ENCODE measurements at regions not wholly inside any gene's neighbourhood (a gene's known extent, or its start where the extent isn't known, plus 50 kb on each side); places are given as distances from the start of the nearest gene placed in this dataset.

DNA sequence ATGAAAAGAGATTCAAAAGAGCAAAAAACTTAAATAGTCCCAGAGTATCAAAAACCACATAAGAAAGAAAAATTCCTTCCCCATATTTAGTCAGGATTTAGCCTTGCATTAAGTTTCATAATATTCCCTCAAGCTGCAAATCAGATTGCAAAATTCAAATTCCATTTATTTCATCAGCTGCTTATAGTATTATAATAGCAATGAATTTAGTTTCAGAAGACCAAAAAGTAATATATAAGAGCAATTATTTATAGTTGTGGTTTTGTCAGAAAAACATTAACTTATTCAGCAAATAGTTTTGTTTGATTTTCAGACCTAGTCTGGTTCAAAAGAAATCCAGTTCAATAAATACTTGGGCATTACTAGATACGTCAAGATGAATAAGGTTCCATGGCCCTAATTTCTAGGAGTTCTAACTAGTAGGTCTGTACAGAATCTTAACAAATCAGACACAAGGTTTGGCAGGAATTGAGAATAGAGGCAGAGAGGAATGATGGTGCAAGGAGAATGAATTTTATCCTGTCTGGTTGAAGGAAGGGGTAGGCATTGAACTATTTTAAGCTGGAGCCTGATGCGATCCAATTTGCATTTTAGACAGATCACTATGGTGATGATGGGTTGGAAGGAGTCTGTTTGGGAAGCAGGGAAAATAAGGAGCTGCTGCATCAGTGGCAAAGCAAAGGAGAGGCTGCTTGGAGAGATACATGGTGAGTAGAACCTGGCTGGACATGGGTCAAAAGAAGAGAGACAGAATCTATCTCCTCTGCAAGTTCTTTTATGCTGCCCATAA lies 163.9 kb upstream of the STXBP5 start:
- H3K4me3 Mint-ChIP-seq, result no peak overlapping the region
- peaks cover 6 to 9% of the 10 kb centered on the region in 2 donors for H3K9me3 Mint-ChIP-seq
- DNase-seq (no peak), ATAC-seq (replicated peaks) (no peak)
- H3K27ac Mint-ChIP-seq, result no peak overlapping the region
- peaks cover 0 to 4% of the 10 kb centered on the region in 2 donors for H3K27me3 Mint-ChIP-seq
- no peaks in the 10 kb centered on the region for H3K36me3 Mint-ChIP-seq (ENCODE audit: insufficient read depth)
- H3K4me1 Mint-ChIP-seq (ENCODE audit: low read depth in 2 of 2), result no peaks in the 10 kb centered on the region

DNA sequence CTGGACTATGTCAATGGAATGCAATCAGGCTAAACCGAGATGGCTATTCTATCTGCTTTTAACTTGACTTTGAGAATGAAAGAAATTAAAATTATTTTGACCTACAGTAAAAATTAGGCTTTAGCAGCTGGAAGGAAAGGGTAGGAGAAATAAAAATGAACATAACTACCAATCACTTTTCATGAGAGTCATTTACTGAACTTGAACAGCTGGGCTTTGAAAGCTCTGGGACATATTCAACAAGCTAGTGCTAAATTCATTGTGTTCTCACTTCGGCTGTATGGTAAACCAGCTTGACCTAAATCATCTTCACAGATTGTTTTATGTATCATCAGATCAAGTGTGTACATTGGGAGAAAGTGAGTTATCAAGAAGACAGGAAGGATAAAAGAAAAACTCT lies 161.5 kb upstream of the STXBP5 start:
- H3K36me3 Mint-ChIP-seq (ENCODE audit: insufficient read depth), result no peaks in the 10 kb centered on the region
- ATAC-seq (replicated peaks) (no peak), DNase-seq (no peak)
- H3K27me3 Mint-ChIP-seq, result peaks cover 0 to 4% of the 10 kb centered on the region in 2 donors
- H3K27ac Mint-ChIP-seq, result no peak overlapping the region
- peaks cover 6 to 9% of the 10 kb centered on the region in 2 donors for H3K9me3 Mint-ChIP-seq
- H3K4me3 Mint-ChIP-seq, result no peak overlapping the region
- no peaks in the 10 kb centered on the region for H3K4me1 Mint-ChIP-seq (ENCODE audit: low read depth in 2 of 2)

DNA sequence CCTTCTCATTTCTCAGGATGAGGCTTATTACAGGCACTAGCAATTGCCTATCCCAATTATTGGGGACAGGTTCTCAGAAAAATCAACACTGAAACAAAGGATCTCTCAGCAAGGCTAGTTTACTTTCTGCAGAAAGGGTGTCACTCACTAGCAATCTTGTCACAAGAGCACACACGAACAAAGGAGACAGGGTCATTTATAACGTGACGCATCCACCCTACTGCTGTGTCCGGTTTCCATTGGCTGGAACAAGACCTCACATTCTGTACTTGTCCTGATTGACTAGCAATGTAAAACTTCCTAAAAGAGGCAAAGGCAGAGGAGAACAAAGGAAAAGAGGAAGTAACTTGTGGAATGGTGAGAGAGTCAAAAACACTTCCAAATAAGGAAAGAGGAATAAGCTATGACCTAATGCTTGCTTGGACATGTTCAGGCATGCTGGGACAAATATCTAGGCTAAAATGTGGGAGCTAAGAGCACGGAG lies 160.2 kb upstream of the STXBP5 start:
- H3K4me1 Mint-ChIP-seq (ENCODE audit: low read depth in 2 of 2), result no peaks in the 10 kb centered on the region
- ATAC-seq (replicated peaks) (no peak), DNase-seq (no peak)
- H3K9me3 Mint-ChIP-seq, result peaks cover 6 to 9% of the 10 kb centered on the region in 2 donors
- H3K27me3 Mint-ChIP-seq, result peaks cover 0 to 7% of the 10 kb centered on the region in 2 donors
- no peaks in the 10 kb centered on the region for H3K36me3 Mint-ChIP-seq (ENCODE audit: insufficient read depth)
- no peak overlapping the region for H3K27ac Mint-ChIP-seq
- H3K4me3 Mint-ChIP-seq, result no peak overlapping the region

DNA sequence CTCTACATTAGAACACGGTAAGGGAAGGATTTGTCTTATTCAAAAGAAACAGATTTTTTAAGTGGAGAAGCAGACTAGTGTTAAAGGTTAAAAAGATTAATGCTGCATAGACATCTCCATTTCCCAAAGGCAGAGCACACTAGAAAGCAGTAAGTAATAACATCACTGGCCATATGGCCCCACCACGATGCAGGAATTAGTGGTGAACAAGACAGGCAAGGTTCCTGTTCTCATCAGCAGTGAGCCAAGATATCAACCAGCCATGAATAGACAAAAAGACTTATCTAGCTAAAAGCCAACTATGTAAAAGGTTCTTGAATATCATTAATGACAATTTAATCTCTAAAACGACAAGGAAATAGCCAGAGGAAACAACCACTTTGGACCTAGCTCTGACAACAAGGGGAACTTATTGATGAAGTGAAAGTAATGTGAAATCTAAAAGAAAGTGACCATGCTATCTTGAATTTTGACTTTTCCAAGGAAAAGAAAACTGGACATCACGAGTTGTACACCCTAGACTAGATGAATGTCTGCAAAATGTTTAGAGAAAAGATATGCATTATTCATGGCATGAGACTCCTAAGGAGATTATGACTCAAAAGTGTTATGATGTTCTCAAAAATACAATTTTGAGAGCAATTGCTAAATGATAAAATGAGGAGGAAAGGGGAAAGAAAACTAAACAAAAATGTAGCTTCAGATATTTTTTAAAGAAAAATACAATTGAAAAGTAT lies 157.9 kb upstream of the STXBP5 start:
- H3K27ac Mint-ChIP-seq, result no peak overlapping the region
- peaks cover 0 to 14% of the 10 kb centered on the region in 2 donors for H3K27me3 Mint-ChIP-seq
- H3K4me1 Mint-ChIP-seq (ENCODE audit: low read depth in 2 of 2), result no peaks in the 10 kb centered on the region
- no peak for ATAC-seq (replicated peaks)
- DNase-seq, result no peak
- no peak overlapping the region for H3K4me3 Mint-ChIP-seq
- peaks cover 6 to 9% of the 10 kb centered on the region in 2 donors for H3K9me3 Mint-ChIP-seq
- no peaks in the 10 kb centered on the region for H3K36me3 Mint-ChIP-seq (ENCODE audit: insufficient read depth)

DNA sequence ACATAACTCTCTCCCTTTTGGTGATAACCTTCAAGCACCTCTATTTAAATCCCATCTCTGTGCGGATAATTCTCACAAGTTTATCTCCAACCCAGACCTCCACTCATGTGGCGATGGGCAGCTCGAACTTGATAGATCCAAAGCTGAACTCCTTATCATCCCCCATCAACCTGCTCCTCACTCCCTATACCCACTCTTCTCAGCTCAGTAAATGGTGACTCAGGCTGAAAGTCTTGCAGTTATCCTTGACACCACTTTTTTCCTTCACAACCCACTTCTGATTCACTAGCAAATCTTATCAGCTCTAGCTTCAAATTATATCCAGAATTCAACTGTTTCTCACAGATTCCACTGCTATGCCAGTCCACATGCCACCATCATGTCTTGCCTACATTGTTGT lies 155.3 kb upstream of the STXBP5 start:
- Mint-ChIP-seq H3K36me3 (ENCODE audit: insufficient read depth) (no peaks in the 10 kb centered on the region), H3K9me3 (peaks cover 3 to 6% of the 10 kb centered on the region in 2 donors), H3K27ac (no peak overlapping the region), H3K4me1 (ENCODE audit: low read depth in 2 of 2) (no peaks in the 10 kb centered on the region), H3K4me3 (no peak overlapping the region), H3K27me3 (peaks cover 5 to 13% of the 10 kb centered on the region in 2 donors)
- DNase-seq (no peak), ATAC-seq (replicated peaks) (no peak)

DNA sequence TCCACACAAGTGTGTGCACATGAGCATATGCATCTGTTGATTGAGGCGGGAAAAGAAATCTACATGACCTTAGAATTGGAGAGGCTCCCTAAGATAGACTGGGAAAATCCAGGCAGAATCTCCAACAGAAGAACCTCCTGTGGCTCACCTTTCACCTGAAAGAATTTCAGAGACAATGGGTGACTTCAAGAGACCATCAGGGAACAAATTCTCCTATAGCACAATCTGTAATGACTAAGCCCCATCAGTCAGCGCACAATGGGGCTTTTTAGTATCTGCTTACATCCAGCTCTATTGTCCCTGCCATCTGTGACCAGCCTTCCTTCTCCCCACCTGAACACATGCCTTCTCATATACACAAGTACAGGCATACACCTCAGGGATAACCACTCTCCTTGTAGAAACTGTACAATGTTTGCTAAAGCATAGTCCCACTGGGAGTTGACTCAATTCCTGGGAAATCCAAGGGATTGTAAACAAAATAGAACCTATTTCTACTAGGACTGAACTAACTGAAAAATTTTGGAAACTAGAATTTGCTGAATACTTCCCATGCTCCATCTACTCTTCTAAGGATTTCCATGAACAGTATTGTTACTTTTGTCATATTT lies 150.8 kb upstream of the STXBP5 start:
- ATAC-seq (replicated peaks), result no peak
- no peak for DNase-seq

DNA sequence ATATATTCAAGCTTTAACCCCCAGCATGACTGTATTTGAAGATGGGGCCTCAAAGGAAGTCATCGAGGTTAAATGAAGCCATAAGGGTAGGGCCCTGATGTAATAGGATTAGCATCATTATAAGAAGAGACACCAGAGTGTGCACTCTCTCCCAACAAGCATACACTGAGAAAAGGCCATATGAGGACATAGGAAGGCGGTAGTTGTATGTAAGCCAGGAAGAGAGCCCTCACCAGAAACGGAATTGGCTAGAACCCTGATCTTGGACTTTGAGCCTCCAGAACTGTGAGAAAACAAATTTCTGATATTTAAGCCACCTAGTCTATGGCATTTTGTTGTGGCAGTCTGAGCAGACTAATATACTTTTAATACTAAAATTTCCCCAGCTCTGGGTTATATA lies 150.1 kb upstream of the STXBP5 start:
- Mint-ChIP-seq H3K36me3 (ENCODE audit: insufficient read depth) (no peaks in the 10 kb centered on the region), H3K4me3 (no peak overlapping the region), H3K4me1 (ENCODE audit: low read depth in 2 of 2) (no peaks in the 10 kb centered on the region), H3K27me3 (peaks cover 12 to 13% of the 10 kb centered on the region in 2 donors), H3K27ac (no peak overlapping the region), H3K9me3 (no peaks in the 10 kb centered on the region)
- ATAC-seq (replicated peaks) (no peak), DNase-seq (no peak)

More for the DNA sequence above, 150.8 kb upstream of the STXBP5 start:
- Mint-ChIP-seq H3K4me1 (ENCODE audit: low read depth in 2 of 2) (no peaks in the 10 kb centered on the region), H3K9me3 (no peaks in the 10 kb centered on the region), H3K36me3 (ENCODE audit: insufficient read depth) (no peaks in the 10 kb centered on the region), H3K27me3 (peaks cover 13 to 17% of the 10 kb centered on the region in 2 donors), H3K4me3 (no peak overlapping the region), H3K27ac (no peak overlapping the region)

DNA sequence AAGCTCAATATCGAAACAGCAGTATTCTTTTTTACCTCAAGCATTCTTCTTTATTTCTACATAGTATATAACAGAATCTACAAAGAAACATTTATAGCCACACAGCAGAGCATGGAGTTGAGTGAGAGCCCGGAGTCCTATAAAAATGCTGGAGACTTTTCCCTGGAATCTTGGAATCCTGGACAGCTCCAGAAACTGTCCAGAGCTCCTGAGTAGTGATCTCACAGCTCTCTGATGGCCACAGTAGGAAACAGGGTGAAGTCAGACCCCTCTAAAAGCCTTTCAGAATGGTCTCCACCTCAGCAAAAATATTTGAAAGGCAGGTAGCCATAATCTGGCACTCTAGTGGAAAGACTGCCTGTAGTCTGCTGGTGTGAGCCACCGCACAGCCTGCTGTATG lies 149.3 kb upstream of the STXBP5 start:
- no peak for ATAC-seq (replicated peaks)
- Mint-ChIP-seq H3K36me3 (ENCODE audit: insufficient read depth) (no peaks in the 10 kb centered on the region), H3K4me3 (no peak overlapping the region)

DNA sequence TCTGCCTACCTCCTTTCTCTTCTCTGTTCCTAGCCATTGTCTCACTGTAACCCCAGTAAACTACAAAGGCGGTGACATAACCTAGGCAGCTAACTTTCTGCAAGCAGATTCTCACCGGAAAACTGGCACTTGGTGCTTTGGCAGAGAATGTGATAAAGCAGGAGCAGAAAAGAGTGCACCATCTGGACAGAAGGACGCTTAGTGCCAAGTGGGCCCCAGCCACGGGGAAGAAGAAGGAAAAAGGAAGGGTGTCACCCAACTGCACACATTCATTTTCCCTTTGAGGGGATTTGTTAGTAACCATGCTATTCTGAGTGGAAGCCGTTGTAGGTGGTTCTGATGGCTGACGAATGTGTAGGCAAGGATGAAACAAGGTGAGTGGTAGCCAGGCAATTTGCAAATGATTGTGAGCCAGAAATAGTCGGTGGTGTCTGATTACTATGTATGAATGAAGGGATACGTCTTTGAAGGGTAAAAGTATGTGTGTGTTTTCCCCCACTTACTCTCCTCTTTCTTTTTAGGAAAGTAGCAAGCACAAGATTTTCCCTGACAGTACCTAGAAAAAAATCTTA lies 148.3 kb upstream of the STXBP5 start:
- H3K9me3 Mint-ChIP-seq, result no peaks in the 10 kb centered on the region

More for the DNA sequence above, 149.3 kb upstream of the STXBP5 start:
- DNase-seq, result no peak
- Mint-ChIP-seq H3K27ac (no peak overlapping the region), H3K27me3 (peaks cover 7 to 13% of the 10 kb centered on the region in 2 donors), H3K9me3 (no peaks in the 10 kb centered on the region), H3K4me1 (ENCODE audit: low read depth in 2 of 2) (no peaks in the 10 kb centered on the region)

DNA sequence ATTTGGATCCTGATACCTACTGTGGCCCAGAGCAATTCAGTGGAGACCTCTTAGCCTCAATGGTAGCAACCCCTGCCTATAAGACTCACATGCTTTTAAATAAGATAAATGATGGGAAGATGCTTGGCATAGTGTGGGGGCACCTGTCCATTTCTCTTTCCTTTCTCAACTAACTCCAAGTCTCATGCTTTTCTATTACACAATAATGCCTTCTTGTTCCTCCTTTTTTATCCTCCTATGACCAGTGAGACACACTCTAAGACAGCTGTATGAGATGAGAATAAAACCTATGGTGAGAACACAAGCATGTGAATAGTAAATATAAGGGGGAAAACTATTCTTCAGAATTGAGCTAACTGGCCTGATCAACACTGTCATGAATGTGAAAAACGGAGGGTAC lies 147.0 kb upstream of the STXBP5 start:
- no peak overlapping the region for H3K27ac Mint-ChIP-seq
- ATAC-seq (replicated peaks), result no peak
- H3K36me3 Mint-ChIP-seq (ENCODE audit: insufficient read depth), result no peaks in the 10 kb centered on the region
- H3K9me3 Mint-ChIP-seq, result no peaks in the 10 kb centered on the region
- H3K4me1 Mint-ChIP-seq (ENCODE audit: low read depth in 2 of 2), result no peaks in the 10 kb centered on the region
- peaks cover 7 to 13% of the 10 kb centered on the region in 2 donors for H3K27me3 Mint-ChIP-seq
- DNase-seq, result no peak
- no peak overlapping the region for H3K4me3 Mint-ChIP-seq

More for the DNA sequence above, 148.3 kb upstream of the STXBP5 start:
- no peak for ATAC-seq (replicated peaks)
- no peak overlapping the region for H3K4me3 Mint-ChIP-seq
- no peak for DNase-seq
- H3K27ac Mint-ChIP-seq, result no peak overlapping the region
- no peaks in the 10 kb centered on the region for H3K36me3 Mint-ChIP-seq (ENCODE audit: insufficient read depth)
- peaks cover 7 to 13% of the 10 kb centered on the region in 2 donors for H3K27me3 Mint-ChIP-seq
- no peaks in the 10 kb centered on the region for H3K4me1 Mint-ChIP-seq (ENCODE audit: low read depth in 2 of 2)

DNA sequence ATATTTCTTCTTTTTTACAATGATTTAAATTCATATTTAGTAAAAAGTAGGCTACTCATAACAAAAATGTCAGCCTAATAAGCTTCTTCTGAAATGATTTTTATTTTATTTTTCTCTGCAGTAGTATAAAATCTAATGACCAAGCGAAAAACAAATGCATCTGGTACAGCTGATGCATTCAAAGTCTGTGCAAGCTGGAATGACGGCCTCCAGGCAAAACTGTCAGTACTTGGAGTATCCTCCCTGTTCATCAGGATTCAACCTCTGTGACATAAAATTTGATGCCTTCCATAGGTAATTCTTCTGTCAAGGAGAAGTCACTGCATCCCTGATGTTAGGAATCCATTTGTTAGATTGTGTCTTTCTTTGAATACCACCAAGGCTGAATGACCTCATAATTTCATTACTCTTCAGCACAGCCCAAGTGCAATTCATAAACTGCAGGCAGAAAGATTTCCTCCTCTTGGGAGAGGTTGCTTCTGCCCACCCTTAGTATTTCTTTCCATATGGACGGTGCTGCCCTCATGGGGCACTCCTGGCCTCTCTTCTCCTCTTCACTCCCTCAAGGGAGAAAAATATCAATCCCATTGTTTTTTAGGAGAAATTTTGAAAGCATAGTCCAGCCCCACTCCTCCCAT lies 146.4 kb upstream of the STXBP5 start:
- ATAC-seq (replicated peaks) (no peak), DNase-seq (no peak)
- H3K27me3 Mint-ChIP-seq, result peaks cover 7 to 13% of the 10 kb centered on the region in 2 donors
- no peaks in the 10 kb centered on the region for H3K9me3 Mint-ChIP-seq
- H3K4me1 Mint-ChIP-seq (ENCODE audit: low read depth in 2 of 2), result no peaks in the 10 kb centered on the region
- H3K27ac Mint-ChIP-seq, result no peak overlapping the region
- H3K4me3 Mint-ChIP-seq, result no peak overlapping the region
- no peaks in the 10 kb centered on the region for H3K36me3 Mint-ChIP-seq (ENCODE audit: insufficient read depth)

DNA sequence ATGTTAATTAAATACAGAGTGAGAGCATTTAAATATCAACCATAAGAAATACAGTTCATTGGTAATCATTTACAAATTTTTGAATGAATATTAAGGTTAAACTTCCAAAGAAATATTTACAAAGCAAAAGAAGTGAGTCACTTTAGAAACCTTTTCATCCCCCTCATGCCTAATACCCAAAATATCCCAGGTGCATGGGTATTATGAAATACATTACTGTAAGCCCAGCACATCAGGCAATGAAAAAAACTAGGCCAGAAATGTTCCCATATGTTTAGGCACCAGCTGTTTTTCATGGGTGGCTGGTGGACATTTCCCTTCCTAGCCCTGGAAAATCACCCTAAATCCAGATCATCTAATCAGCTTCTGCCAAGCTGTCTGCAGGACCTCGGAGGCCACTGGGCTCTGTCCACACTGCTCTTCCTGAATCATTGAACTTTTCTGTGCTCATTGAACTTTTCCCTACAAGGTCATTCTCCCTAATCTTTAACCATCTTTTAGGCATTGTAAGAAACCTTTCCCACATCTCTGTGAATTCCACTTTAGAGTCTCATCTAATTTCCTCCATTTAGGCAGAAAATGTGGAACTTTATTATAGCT lies 145.3 kb upstream of the STXBP5 start:
- Mint-ChIP-seq H3K27ac (no peak overlapping the region), H3K4me3 (no peak overlapping the region), H3K9me3 (no peaks in the 10 kb centered on the region), H3K27me3 (peaks cover 4 to 8% of the 10 kb centered on the region in 2 donors), H3K4me1 (ENCODE audit: low read depth in 2 of 2) (peaks cover 0 to 1% of the 10 kb centered on the region in 2 donors), H3K36me3 (ENCODE audit: insufficient read depth) (no peaks in the 10 kb centered on the region)
- DNase-seq (no peak), ATAC-seq (replicated peaks) (no peak)
